ENCODE measurements at regions not wholly inside any gene's neighbourhood (a gene's known extent, or its start where the extent isn't known, plus 50 kb on each side); places are given as distances from the start of the nearest gene placed in this dataset.
A peak's percentile ranks its signal among the peaks of the same experiment; 100 is the strongest.

DNA sequence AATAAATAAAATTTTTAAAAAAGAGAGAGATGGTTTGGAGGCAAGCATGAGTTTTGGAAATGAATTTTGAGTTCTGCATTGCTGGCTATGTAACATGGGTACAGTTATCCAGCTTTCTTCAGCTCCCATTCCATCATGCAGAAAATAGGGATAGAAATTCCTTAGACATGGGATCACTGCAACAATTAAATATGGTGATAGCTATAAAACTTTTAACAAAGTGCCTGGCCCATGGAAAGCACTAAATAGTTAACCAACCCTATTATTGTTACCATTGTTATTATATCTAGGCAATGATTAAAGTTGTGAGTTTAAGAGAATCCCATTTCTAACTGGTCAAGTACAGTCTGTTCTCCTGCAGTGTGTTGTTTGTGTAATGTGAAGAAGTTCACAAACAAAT is 115.4 kb upstream of the GAS1 start:
- no peak overlapping the region for H3K4me3 ChIP-seq (ENCODE audit: low read depth, low read length)
- no peak for DNase-seq (ENCODE audit: low read depth)
- TF ChIP-seq, protein P1, sequence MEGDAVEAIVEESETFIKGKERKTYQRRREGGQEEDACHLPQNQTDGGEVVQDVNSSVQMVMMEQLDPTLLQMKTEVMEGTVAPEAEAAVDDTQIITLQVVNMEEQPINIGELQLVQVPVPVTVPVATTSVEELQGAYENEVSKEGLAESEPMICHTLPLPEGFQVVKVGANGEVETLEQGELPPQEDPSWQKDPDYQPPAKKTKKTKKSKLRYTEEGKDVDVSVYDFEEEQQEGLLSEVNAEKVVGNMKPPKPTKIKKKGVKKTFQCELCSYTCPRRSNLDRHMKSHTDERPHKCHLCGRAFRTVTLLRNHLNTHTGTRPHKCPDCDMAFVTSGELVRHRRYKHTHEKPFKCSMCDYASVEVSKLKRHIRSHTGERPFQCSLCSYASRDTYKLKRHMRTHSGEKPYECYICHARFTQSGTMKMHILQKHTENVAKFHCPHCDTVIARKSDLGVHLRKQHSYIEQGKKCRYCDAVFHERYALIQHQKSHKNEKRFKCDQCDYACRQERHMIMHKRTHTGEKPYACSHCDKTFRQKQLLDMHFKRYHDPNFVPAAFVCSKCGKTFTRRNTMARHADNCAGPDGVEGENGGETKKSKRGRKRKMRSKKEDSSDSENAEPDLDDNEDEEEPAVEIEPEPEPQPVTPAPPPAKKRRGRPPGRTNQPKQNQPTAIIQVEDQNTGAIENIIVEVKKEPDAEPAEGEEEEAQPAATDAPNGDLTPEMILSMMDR (IDR thresholded peaks at IDR 0.05; ENCODE audit: low read depth, low read length, missing control alignments): no peak
- in situ Hi-C loops (cut with HindIII; ENCODE audit: low sequenced_read_pairs): no loop called here

DNA sequence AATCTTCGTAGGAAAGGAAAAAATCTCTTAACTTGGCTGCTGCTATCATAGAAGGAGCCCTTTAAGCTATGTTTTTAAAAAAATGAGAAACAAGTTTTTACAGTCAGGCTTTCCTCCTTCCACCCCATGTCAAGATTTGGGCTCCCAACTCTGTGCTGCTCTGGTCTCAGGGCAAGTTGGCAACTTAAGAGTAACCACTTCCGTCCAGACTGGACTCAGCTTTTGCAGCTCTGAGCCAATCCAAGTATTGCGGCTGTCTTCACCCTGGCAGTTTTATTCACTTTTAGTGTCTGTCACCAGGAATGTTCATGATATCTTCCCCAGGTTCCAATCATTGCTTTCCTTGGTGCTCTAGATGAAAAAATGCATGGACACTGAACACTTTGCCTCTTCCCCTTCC is 115.9 kb upstream of the GAS1 start:
- DNase-seq (ENCODE audit: low read depth): peak; percentile 5
- no peak overlapping the region for H3K4me3 ChIP-seq (ENCODE audit: low read depth, low read length)
- in situ Hi-C loops (cut with HindIII; ENCODE audit: low sequenced_read_pairs): no loop called here
- TF ChIP-seq, protein P1 (IDR thresholded peaks at IDR 0.05; ENCODE audit: low read depth, low read length, missing control alignments): no peak

DNA sequence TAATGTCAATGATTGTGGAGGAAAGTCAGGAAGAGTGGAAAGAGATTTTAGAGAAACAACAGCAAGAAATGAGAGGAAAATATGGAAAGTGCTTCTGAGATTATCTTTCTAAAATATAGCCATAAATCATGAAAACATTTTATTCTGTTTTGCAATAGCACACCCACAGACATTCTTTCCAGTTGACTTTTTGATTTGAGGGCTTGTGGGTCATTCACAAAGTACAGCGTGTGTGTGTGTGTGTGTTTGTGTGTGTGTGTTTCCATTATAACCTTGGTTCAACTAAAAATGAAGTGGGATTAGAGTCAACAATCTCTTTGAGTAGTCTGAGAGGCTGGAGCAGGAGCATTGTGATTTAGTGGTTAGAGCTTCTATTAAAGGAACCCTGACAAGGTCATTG is 116.6 kb upstream of the GAS1 start:
- peak; percentile 5 for DNase-seq (ENCODE audit: low read depth)
- no peak overlapping the region for H3K4me3 ChIP-seq (ENCODE audit: low read depth, low read length)
- in situ Hi-C loops (cut with HindIII; ENCODE audit: low sequenced_read_pairs): no loop called here
- TF ChIP-seq, protein P1 (IDR thresholded peaks at IDR 0.05; ENCODE audit: low read depth, low read length, missing control alignments): no peak

DNA sequence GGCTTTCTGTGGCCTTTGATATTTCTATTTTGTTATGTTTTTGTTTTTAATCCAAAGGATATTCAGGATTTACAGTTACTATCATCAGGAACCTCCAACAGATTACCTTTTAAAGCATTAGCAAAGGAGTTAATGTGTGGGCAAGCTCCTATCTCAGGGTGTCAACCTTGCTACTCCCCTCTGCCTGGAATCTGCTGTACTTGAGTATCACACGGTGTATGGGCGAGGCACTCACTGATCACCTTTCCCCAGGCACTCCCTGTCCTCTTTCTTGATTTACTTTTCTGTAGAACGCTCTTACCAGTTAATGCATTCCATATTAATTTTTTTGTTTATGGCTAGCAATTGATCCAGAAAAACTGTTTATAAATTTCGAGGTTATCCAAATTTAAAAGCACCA is 117.0 kb upstream of the GAS1 start:
- DNase-seq (ENCODE audit: low read depth): no peak
- in situ Hi-C loops (cut with HindIII; ENCODE audit: low sequenced_read_pairs): no loop called here
- no peak overlapping the region for H3K4me3 ChIP-seq (ENCODE audit: low read depth, low read length)
- TF ChIP-seq, protein P1 (IDR thresholded peaks at IDR 0.05; ENCODE audit: low read depth, low read length, missing control alignments): no peak

DNA sequence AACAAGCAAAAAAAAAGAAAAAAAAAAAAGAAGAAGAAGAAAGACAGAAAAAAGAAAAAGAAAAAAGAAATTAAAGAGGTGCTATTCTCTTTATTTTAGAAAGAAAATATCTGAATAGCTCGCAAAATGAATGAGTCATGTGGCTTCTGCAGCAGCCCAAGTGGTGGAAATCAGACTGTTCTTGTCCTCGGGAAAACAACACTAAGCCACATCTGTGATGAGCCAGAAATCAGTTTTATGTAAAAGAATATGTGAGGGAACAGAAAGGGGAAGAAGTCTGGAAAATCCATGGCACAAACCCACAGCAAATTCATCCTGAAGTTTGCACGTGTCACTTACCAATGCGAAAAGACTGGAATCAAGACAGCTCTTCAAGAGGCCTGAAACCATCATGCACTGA is 118.7 kb upstream of the GAS1 start:
- no peak overlapping the region for H3K4me3 ChIP-seq (ENCODE audit: low read depth, low read length)
- TF ChIP-seq, protein P1 (IDR thresholded peaks at IDR 0.05; ENCODE audit: low read depth, low read length, missing control alignments): no peak
- DNase-seq (ENCODE audit: low read depth): no peak
- in situ Hi-C loops (cut with HindIII; ENCODE audit: low sequenced_read_pairs): loop anchor here (5.0 kb wide), 1 partner anchor 41 kb away; no protein-coding TSS in a partner anchor

DNA sequence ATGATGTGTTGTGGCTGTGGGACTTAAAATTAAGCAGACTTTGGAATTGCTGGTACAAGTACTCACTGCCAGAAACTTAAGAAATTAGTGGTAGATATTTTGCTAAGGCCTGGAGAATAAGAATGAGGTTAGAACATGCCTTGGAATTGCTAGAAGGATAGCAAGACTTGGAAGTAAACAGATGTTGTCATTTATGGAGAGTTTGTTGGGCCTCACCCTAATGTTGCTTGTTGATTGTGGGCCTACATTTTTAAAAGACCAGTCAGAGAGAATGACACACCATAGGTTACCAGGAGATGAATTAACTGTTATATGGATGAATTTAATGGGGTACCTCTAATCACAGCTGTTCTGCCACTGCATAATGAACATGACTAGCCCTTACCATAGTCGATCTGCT is 120.1 kb upstream of the GAS1 start:
- TF ChIP-seq, protein P1 (IDR thresholded peaks at IDR 0.05; ENCODE audit: low read depth, low read length, missing control alignments): no peak
- no peak for DNase-seq (ENCODE audit: low read depth)
- in situ Hi-C loops (cut with HindIII; ENCODE audit: low sequenced_read_pairs): loop anchor here (5.0 kb wide), 1 partner anchor 40 kb away; no protein-coding TSS in a partner anchor
- no peak overlapping the region for H3K4me3 ChIP-seq (ENCODE audit: low read depth, low read length)

Data from astrocyte of the cerebellum (primary cell).